MM.1S (cell line): ENCODE measurements at regions not wholly inside any gene's neighbourhood (a gene's known extent, or its start where the extent isn't known, plus 50 kb on each side); places are given as distances from the start of the nearest gene placed in this dataset.

Source experiments
- DNase-seq: peaks from one replicate; pipeline ENCODE4 v3.0.0-alpha.2; 2015
- H2AFZ ChIP-seq: fragments of 300-600 bp; sonication (generic); 2 replicates; pipeline ENCODE4 v1.6.0; 2016; ENCODE audit warnings: antibody characterized with exemption, low read length
- H3F3A ChIP-seq: fragments of 300-600 bp; sonication (generic); 2 replicates; pipeline ENCODE4 v1.6.1; 2016; ENCODE audit warnings: mild to moderate bottlenecking, antibody characterized with exemption, low read length, moderate library complexity, mixed read lengths; ENCODE audit not compliant: insufficient read depth
- H3K27ac ChIP-seq: fragments of 300-600 bp; sonication (generic); 2 replicates; pipeline ENCODE4 v1.5.1; 2016; ENCODE audit warnings: mild to moderate bottlenecking, low read length
- H3K27me3 ChIP-seq: fragments of 300-600 bp; sonication (generic); replicated peaks from 2 replicates; pipeline ENCODE4 v1.6.0; 2016; ENCODE audit warnings: low read length; ENCODE audit not compliant: insufficient read depth
- H3K36me3 ChIP-seq: fragments of 300-600 bp; sonication (generic); replicated peaks from 2 replicates; pipeline ENCODE4 v1.6.1; 2016; ENCODE audit warnings: mild to moderate bottlenecking, low read length, mixed read lengths; ENCODE audit not compliant: insufficient read depth
- H3K4me1 ChIP-seq: fragments of 300-600 bp; sonication (generic); 2 replicates; pipeline ENCODE4 v1.6.1; 2016; ENCODE audit warnings: low read length, mixed read lengths
- H3K4me2 ChIP-seq: fragments of 300-600 bp; sonication (generic); 2 replicates; pipeline ENCODE4 v1.6.0; 2016; ENCODE audit warnings: low read depth, low read length
- H3K4me3 ChIP-seq: fragments of 300-600 bp; sonication (generic); 2 replicates; pipeline ENCODE4 v1.5.1; 2016; ENCODE audit warnings: low read length, mixed read lengths
- H3K79me2 ChIP-seq: fragments of 300-600 bp; sonication (generic); 2 replicates; pipeline ENCODE4 v1.6.1; 2016; ENCODE audit warnings: mixed run types, low read length, mixed read lengths
- H3K9ac ChIP-seq: fragments of 300-600 bp; sonication (generic); 2 replicates; pipeline ENCODE4 v1.6.1; 2016; ENCODE audit warnings: low read length, mixed read lengths
- H3K9me2 ChIP-seq: fragments of 300-600 bp; sonication (generic); replicated peaks from 2 replicates; pipeline ENCODE4 v1.6.1; 2016; ENCODE audit warnings: mild to moderate bottlenecking, low read length, mixed read lengths; ENCODE audit not compliant: insufficient read depth
- H3K9me3 ChIP-seq: fragments of 300-600 bp; sonication (generic); replicated peaks from 2 replicates; pipeline ENCODE4 v1.6.1; 2016; ENCODE audit warnings: mild to moderate bottlenecking, low read length, mixed read lengths; ENCODE audit not compliant: insufficient read depth
- H4K20me1 ChIP-seq: fragments of 300-600 bp; sonication (generic); 2 replicates; pipeline ENCODE4 v1.6.1; 2016; ENCODE audit warnings: mild to moderate bottlenecking, low read length, moderate library complexity, mixed read lengths; ENCODE audit not compliant: insufficient read depth
- EZH2 ChIP-seq: fragments of 300-600 bp; sonication (generic); optimal IDR thresholded peaks from 2 replicates; pipeline ENCODE3; 2017; ENCODE audit warnings: low read depth, mild to moderate bottlenecking, antibody characterized with exemption, low read length, mixed read lengths
- EZH2phosphoT487 ChIP-seq: fragments of 300-600 bp; sonication (generic); IDR thresholded peaks from 2 replicates; pipeline ENCODE4 v1.6.1; 2018; ENCODE audit warnings: antibody characterized with exemption, low read length
- TF ChIP-seq, protein P1 (sequence below): fragments of 300-600 bp; sonication (generic); IDR thresholded peaks from 2 replicates; pipeline ENCODE4 v1.5.1; 2016; ENCODE audit warnings: antibody characterized with exemption, low read length, mixed read lengths

GRCh38 chr10:6962576-6962975 lies 382.5 kb upstream of the PRKCQ start:
- TF ChIP-seq EZH2phosphoT487: no peak
- Histone ChIP-seq H3K27ac (no peak overlapping the region), H3K79me2 (no peaks in the 10 kb centered on the region), H3F3A (peaks cover 9% of the 10 kb centered on the region; the same call in 1 of the 2 replicates), H4K20me1 (no peaks in the 10 kb centered on the region), H2AFZ (no peak overlapping the region), H3K9ac (no peak overlapping the region), H3K9me2 (no peaks in the 10 kb centered on the region), H3K4me1 (peaks cover 22% of the 10 kb centered on the region), H3K9me3 (no peaks in the 10 kb centered on the region), H3K4me3 (no peak overlapping the region), H3K27me3 (no peaks in the 10 kb centered on the region), H3K36me3 (no peaks in the 10 kb centered on the region), H3K4me2 (no peak overlapping the region)
- DNase-seq: no peak

- no peaks in the 10 kb centered on the region for H3K9me3 ChIP-seq
- DNase-seq: peak; percentile 57
- H3K9me2 ChIP-seq: no peaks in the 10 kb centered on the region
- H3K9ac ChIP-seq: no peak overlapping the region
- H3K36me3 ChIP-seq: no peaks in the 10 kb centered on the region
- no peak overlapping the region for H2AFZ ChIP-seq
- H3K4me1 ChIP-seq: peaks cover 22% of the 10 kb centered on the region
- no peaks in the 10 kb centered on the region for H3K79me2 ChIP-seq
- peak overlapping the region; percentile 46; the same call in 1 of the 2 replicates for H3K27ac ChIP-seq
- H3K27me3 ChIP-seq: no peaks in the 10 kb centered on the region
- H4K20me1 ChIP-seq: no peaks in the 10 kb centered on the region
- H3K4me3 ChIP-seq: no peak overlapping the region
- TF ChIP-seq, protein P1, sequence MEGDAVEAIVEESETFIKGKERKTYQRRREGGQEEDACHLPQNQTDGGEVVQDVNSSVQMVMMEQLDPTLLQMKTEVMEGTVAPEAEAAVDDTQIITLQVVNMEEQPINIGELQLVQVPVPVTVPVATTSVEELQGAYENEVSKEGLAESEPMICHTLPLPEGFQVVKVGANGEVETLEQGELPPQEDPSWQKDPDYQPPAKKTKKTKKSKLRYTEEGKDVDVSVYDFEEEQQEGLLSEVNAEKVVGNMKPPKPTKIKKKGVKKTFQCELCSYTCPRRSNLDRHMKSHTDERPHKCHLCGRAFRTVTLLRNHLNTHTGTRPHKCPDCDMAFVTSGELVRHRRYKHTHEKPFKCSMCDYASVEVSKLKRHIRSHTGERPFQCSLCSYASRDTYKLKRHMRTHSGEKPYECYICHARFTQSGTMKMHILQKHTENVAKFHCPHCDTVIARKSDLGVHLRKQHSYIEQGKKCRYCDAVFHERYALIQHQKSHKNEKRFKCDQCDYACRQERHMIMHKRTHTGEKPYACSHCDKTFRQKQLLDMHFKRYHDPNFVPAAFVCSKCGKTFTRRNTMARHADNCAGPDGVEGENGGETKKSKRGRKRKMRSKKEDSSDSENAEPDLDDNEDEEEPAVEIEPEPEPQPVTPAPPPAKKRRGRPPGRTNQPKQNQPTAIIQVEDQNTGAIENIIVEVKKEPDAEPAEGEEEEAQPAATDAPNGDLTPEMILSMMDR: no peak
- TF ChIP-seq EZH2phosphoT487 (no peak), EZH2 (no peak)
- peaks cover 9% of the 10 kb centered on the region; the same call in 1 of the 2 replicates for H3F3A ChIP-seq
- H3K4me2 ChIP-seq: peak overlapping the region; percentile 28; the same call in 1 of the 2 replicates
Measured at GRCh38 chr10:6958711-6959110, 378.6 kb upstream of the PRKCQ start.

- H4K20me1 ChIP-seq: no peaks in the 10 kb centered on the region
- no peaks in the 10 kb centered on the region for H3K79me2 ChIP-seq
- peak overlapping the region; percentile 46; the same call in 1 of the 2 replicates for H3K27ac ChIP-seq
- H3K27me3 ChIP-seq: no peaks in the 10 kb centered on the region
- peak; percentile 54 for DNase-seq
- H3F3A ChIP-seq: peaks cover 9% of the 10 kb centered on the region; the same call in 1 of the 2 replicates
- H3K4me3 ChIP-seq: no peak overlapping the region
- H3K9ac ChIP-seq: no peak overlapping the region
- H2AFZ ChIP-seq: no peak overlapping the region
- no peaks in the 10 kb centered on the region for H3K36me3 ChIP-seq
- peaks cover 22% of the 10 kb centered on the region for H3K4me1 ChIP-seq
- no peaks in the 10 kb centered on the region for H3K9me3 ChIP-seq
- H3K4me2 ChIP-seq: peak overlapping the region; percentile 28
- TF ChIP-seq, protein P1: peak; percentile 20
- no peak for TF ChIP-seq EZH2phosphoT487
- no peak for TF ChIP-seq EZH2
- no peaks in the 10 kb centered on the region for H3K9me2 ChIP-seq
Measured at GRCh38 chr10:6958254-6958653, 378.2 kb upstream of the PRKCQ start.

GRCh38 chr10:6957851-6958250 lies 377.8 kb upstream of the PRKCQ start:
- H3K27me3 ChIP-seq: no peaks in the 10 kb centered on the region
- H3K79me2 ChIP-seq: no peaks in the 10 kb centered on the region
- H3K4me2 ChIP-seq: peak overlapping the region; percentile 28
- DNase-seq: no peak
- no peaks in the 10 kb centered on the region for H3K9me2 ChIP-seq
- no peak for TF ChIP-seq EZH2
- TF ChIP-seq, protein P1: no peak
- no peak for TF ChIP-seq EZH2phosphoT487
- H3F3A ChIP-seq: peaks cover 9% of the 10 kb centered on the region; the same call in 1 of the 2 replicates
- no peak overlapping the region for H2AFZ ChIP-seq
- no peaks in the 10 kb centered on the region for H3K9me3 ChIP-seq
- H3K4me1 ChIP-seq: peaks cover 22% of the 10 kb centered on the region
- H3K9ac ChIP-seq: no peak overlapping the region
- H3K4me3 ChIP-seq: no peak overlapping the region
- no peaks in the 10 kb centered on the region for H3K36me3 ChIP-seq
- peak overlapping the region; percentile 46; the same call in 1 of the 2 replicates for H3K27ac ChIP-seq
- H4K20me1 ChIP-seq: no peaks in the 10 kb centered on the region
